ENCODE measurements at regions not wholly inside any gene's neighbourhood (a gene's known extent, or its start where the extent isn't known, plus 50 kb on each side); places are given as distances from the start of the nearest gene placed in this dataset.

DNA sequence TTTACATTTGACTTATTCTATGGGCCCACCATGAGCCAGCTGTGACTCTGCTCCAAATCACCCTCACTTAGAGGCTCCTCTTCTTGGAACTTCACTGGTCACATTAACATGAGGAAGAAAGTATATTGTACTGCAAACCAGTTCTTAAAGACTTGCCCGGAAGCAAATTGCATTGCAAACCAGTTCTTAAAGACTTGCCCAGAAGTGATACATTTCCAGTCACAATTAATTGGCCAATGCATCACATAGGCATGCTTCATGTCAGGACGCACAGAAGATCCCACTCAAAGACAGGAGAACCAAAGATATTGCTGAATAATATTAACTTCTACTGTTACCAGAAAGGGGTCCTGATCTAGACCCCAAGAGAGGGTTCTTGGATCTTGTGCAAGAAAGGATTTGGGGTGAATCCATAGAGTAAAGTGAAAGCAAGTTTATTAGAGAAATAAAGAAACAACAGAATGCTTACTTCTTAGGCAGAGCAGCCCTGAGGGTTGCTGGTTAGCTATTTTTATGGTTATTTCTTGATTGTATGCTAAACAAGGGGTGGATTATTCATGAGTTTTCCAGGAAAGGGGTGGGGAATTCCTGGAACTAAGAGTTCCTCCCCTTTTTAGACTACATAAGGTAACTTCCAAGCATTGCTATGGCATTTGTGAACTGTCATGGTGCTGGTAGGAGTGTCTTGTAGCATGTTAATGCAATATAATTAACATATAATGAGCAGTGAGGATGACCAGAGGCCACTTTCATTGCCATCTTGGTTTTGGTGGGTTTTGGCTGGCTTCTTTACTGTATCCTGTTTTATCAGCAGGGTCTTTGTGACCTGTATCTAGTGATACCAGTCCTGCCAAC lies 54.6 kb upstream of the HCCS start:
- TF ChIP-seq, protein P1, sequence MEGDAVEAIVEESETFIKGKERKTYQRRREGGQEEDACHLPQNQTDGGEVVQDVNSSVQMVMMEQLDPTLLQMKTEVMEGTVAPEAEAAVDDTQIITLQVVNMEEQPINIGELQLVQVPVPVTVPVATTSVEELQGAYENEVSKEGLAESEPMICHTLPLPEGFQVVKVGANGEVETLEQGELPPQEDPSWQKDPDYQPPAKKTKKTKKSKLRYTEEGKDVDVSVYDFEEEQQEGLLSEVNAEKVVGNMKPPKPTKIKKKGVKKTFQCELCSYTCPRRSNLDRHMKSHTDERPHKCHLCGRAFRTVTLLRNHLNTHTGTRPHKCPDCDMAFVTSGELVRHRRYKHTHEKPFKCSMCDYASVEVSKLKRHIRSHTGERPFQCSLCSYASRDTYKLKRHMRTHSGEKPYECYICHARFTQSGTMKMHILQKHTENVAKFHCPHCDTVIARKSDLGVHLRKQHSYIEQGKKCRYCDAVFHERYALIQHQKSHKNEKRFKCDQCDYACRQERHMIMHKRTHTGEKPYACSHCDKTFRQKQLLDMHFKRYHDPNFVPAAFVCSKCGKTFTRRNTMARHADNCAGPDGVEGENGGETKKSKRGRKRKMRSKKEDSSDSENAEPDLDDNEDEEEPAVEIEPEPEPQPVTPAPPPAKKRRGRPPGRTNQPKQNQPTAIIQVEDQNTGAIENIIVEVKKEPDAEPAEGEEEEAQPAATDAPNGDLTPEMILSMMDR (IDR thresholded peaks at IDR 0.05; ENCODE audit: poor library complexity, severe bottlenecking): no peak
- TF ChIP-seq POLR2AphosphoS5 (IDR thresholded peaks at IDR 0.05) (no peak), MXI1 (conservative IDR thresholded peaks at IDR 0.05; ENCODE audit: poor library complexity, severe bottlenecking) (no peak), RAD21 (conservative IDR thresholded peaks at IDR 0.05) (no peak), TAF1 (IDR thresholded peaks at IDR 0.05; ENCODE audit: low read depth) (no peak), EZH2 (IDR thresholded peaks at IDR 0.05; ENCODE audit: borderline replicate concordance, insufficient read depth, low read length, poor library complexity, severe bottlenecking) (no peak), EP300 (conservative IDR thresholded peaks at IDR 0.05; ENCODE audit: poor library complexity, severe bottlenecking) (no peak), SMC3 (conservative IDR thresholded peaks at IDR 0.05; ENCODE audit: poor library complexity) (no peak)

Measured in neural cell (in vitro differentiated cells).